GM19468 (cell line): ENCODE measurements at regions not wholly inside any gene's neighbourhood (a gene's known extent, or its start where the extent isn't known, plus 50 kb on each side); places are given as distances from the start of the nearest gene placed in this dataset.
"Not testable (repeated sequence)": the region's sequence is repeated elsewhere in the genome, so short reads cannot be mapped to it uniquely, and the experiment has no call there.

Experiments used
- ATAC-seq: cut with Tn5 transposase; IDR thresholded peaks from one replicate; pipeline ENCODE4 v1.9.1; 2021; ENCODE audit warnings: mild to moderate bottlenecking, moderate library complexity, moderate number of reproducible peaks; ENCODE audit not compliant: unreplicated experiment; ENCODE audit errors: extremely low read depth

DNA sequence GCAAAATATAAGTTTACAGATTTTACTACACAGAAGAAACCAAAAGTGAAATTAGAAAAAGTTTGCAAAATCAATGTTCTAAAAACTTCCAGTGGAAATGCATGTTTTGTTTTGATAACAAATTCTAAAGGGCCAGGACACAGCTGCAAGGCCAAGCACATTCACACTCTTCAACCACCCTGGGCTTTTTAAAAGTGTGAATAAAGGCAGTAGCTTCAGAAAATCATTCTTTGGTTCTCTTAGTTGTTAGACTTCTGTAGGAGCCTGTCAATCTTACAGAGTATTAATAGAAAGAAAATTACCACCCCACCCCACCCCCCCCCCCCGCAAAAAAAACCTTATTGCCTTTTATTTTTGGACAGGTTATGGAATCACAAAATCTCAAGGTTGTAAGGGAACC lies 105.2 kb upstream of the EGLN3 start:
- no peak for ATAC-seq

DNA sequence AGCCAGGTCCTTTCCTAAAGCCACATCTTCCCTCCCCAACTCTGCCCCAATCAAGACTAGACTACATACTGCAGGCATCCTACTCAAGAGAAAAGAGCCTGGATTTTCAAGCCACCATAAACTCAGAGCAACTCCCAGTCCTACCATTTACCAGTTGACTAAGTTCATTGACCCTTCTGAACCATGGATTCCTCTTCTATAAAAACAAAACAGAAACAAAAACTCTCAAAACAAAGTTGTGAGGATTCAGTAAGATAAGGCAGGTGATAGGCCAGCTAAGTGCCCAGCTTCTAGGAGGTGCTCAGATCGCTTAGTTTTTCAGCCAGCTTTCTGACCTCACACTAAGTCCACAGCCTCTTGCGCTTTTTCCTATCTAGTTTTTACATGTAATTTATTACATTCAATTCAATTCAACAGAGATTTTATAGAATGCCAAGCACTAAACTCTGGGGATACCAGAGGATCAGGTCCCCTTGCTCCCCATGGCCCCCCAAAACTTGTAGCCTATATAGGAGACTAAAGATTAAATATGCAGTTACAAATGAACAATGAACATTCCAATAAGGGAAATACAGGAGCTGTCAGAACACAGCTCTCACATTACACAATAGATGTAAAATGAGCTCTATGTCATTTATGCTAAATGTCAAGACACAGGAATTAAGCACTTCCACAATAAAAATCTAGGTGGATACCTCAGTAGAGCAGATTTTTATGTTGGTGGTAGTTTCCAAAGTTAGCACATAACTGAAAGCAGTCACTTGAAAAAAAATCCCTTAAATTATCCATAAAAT lies 104.5 kb upstream of the EGLN3 start:
- no peak for ATAC-seq

DNA sequence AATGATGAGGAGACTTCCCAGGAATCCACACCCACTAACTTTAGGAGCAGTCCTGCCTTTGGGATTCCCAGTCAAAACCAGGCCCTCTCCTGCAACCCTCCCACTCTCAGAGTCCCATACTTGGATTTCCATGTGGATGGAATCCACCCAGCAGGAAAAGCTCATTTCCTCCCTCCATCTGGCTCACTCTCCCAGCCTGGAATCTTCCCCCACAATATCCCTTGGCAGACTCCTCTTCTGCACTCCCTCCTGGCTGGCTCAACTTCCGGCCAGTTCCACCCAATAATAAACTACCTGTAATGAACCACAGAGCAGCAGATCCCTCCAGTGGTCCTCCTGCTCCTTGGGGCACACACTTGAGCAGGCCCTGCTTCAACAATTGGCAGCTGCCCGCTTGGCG lies 102.8 kb upstream of the EGLN3 start:
- no peak for ATAC-seq

DNA sequence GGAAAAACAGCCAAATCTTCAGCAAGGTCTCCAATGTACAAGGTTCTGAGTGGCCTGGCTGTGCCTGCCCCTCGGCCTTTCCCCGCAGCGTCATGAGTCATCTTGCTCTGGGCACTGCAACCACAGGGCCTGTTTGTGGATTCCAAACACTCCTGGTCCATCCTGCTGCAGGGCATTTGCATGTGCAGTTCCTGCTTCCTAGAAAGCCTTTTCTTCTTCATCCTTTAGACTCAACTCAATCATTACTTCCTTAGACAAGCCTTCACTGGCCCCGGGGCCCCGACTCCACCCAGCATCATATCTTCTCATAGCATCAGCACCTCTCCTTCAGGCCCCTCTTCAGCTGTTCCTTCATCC lies 101.8 kb upstream of the EGLN3 start:
- no peak for ATAC-seq

DNA sequence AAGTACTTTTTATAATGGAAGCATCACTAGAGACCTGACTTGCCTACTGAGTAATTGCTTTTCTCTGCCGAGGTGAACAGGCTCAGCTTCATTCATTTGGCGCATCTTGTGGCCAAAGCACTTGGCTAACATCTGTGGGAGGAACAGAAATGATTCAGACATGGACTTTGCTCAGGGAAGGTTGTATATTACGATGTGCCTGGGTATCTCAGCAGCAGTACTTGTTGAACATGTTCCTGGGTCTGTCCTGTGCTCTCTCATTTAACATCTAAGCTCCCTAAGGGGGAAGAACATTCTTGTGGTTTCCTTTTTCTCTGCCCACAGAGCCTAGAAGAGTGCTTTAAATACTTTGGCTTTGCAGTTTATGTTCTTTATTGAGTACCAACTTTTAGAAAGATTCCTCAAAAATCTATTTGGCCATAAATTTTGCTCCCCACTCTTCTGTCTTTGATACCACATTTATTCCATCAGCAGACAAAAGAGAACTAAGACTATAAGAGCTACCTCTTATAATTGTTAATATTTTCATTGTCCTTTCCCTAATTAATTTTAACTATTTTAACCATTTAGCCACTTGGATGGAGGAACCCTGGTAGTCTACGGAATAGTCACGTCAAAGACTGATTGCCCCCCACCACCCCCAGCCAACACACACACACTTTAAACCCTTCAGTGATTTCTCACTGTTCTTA lies 101.2 kb upstream of the EGLN3 start:
- no peak for ATAC-seq

DNA sequence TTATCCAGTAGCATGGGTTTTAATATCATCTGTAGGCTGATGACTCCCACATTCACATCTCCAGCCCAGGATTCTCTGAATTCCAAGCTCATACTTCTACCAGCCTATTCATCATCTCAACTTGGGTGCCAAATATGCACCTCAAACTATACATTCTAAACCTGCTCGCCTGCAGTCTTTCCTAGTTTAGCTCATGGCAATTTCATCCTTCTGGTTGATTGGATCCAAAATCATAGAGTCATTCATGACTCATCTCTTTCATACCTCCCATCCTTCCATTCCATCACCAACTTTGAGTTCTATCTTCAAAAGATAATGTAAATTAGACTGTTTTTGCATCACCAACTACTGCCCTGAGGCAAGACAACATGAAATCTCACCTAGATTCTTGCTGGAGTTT lies 99.7 kb upstream of the EGLN3 start:
- ATAC-seq = no peak

DNA sequence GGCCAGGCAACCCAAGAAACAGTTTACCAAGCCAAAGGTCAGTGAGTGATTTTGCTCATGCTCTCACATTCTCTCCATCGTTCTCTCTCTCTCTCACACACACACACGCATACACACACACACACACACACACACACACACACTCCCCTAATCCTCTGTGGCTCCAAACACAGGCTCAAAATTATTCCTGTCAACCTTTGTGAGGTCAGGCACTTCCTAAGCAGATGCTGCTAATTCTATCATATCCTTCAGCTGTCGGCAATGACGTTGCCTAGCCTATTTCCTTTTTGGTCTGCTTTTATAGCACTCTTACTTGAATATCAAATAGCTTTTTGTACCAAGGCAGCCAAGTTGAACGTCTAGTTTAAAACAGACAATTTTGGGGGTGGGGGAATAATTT lies 98.9 kb upstream of the EGLN3 start:
- no peak for ATAC-seq

DNA sequence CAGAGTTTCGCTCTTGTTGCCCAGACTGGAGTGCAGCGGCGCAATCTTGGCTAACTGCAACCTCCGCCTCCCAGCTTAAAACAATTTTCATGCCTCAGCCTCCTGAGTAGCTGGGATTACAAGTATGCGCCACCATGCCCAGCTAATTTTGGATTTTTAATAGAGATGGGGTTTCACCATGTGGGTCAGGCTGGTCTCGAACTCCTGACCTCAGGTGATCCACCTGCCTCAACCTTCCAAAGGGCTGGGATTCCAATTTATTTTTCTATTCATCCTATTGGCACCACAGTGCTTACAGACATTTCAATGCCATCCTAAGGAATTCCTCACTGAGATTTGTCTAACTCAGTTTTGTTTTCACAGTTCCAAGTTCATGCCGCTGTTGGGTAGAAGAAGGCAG lies 98.3 kb upstream of the EGLN3 start:
- not testable (repeated sequence) for ATAC-seq

DNA sequence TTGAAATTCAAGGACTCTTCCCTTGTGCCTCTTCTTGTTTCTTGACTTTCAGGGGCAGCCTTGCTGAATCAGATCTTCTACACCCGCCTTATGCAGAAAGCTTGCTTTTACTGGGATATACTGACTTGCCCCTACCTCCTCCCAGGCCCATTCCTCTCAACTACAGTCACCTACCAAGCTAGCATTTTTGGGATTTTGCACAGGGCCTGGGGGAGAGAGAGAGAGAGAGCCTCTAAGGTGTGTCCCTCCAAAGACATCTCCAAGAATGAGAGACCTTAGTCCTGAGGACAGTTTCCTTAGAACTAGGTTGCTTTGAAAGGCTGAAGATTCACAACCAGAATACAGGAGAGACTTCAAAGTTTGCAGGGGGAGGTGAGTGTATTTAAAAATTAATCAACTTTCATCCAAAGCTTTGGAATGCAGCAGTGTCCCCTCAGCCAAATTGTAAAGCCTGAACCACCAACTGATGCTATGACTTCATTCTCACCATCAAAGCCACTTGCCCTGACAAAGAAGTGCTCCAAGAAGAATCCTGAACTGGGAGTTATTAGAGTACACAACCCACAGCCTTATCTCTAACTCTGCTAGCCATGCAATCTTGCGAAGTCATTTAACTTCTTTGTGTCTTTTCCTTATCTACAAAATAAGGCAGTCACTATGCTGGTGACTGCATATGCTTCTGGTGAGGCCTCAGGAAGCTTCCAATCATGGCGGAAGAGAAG lies 96.1 kb upstream of the EGLN3 start:
- no peak for ATAC-seq

DNA sequence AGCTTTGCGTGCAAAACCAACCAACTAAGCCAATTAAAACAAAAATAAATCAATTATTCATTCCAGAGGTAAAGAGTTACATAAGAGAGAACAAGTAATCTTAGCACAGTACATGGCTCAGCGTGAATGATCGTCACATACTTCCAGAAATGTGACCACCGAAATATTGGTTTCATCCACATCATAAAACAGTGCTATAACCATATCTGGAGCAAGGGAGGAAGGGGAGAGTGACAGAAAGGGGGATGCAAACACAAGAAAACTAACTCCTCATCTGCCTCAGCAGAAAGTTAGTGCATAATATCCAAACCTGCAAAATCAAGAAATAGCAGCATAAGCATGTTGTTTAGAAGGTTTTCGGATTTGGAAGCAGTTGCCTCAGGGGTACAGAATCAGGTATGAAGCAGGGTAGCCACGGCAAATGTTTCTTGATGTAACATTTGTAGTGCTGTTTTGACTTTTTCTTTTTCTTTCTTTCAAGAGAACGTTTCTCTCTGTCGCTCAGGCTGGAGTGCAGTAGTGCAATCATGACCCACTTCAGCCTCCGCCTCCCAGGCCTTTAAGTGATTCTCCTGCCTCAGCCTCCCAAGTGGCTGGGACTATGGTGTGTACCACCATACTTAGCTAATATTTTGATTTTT lies 93.9 kb upstream of the EGLN3 start:
- ATAC-seq = no peak

DNA sequence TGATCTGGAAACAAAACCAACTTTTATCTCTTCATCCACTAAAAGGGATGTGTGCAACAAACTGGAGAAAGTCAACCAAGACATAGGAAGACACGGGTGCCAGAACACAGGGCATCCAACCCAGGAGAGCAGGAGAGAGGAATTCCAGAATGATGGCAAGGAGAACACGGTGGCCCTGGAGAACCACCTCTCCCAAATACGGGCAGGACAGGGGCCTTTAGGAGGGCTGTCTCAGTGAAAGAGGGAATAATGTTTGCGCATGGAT lies 93.4 kb upstream of the EGLN3 start:
- ATAC-seq = no peak

DNA sequence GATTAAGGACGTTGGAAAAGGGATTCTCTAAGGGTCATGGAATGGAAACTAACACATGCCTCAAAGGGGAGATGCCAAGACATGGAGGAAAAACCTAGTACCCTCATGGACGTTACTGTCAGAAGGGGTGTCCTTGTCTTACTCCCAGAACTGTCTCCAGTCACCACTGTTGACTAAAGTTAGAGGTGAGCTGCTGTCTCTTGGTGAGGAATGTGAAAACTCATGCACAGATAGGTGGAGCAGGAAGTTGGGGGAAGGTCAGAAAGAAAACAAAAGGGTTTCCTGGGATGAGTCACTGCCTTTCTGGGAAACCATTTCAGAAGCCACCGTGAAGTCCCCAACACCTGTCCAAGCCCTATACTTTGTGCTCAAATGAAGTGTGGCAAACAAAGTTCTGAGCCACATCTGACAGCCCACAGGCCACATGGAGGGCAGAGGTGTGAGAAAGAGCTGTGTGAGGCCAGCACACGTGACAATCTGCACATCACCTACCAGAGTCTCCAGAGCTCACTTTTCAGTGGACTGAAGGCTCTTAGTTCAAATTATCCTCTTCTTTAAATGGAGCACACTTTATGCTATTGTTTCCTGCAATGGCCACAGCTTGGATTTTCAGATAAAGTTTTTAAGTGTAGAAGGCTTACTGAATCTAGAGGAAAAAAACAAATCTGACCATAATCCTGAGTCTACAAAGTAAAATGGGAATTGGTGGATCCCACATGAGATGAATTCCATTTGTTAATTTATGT lies 92.9 kb upstream of the EGLN3 start:
- ATAC-seq = peak; percentile 75

DNA sequence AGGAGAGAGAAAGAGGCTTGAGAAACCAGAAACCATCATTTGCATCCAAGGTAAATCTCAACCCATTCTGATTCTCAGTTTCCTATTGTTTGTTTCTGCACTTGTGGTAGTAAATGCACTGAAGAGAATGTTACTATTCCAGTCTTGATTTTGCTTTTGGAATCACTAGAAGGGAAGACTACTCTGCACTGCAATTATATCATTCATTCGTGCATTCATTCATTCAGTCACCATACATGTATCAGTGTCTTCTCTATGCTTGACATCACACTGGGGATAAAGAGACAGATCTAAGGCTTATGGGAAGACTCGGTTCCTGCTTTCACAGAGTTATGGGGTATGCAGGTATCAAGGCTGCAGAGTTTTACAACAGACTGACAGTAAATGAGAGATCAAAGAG lies 90.3 kb upstream of the EGLN3 start:
- no peak for ATAC-seq

DNA sequence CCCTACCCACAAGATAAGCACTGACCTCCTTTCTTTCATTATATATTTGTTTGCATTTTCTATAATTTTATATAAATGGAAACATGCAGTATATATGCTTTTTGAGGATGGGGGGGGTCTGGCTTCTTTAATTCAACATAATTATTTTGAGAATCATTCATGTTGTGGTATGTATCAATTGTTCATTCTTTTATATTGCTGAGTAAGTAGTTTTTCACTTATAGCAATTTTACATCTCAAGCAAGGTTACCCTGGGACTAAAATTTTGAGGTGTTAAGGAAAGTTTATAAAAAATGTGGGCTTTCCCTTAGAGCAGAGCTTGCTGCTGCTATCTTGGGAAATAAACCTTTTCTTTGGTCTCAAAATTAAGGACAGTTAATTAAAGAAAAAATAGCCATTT lies 89.9 kb upstream of the EGLN3 start:
- ATAC-seq = no peak

DNA sequence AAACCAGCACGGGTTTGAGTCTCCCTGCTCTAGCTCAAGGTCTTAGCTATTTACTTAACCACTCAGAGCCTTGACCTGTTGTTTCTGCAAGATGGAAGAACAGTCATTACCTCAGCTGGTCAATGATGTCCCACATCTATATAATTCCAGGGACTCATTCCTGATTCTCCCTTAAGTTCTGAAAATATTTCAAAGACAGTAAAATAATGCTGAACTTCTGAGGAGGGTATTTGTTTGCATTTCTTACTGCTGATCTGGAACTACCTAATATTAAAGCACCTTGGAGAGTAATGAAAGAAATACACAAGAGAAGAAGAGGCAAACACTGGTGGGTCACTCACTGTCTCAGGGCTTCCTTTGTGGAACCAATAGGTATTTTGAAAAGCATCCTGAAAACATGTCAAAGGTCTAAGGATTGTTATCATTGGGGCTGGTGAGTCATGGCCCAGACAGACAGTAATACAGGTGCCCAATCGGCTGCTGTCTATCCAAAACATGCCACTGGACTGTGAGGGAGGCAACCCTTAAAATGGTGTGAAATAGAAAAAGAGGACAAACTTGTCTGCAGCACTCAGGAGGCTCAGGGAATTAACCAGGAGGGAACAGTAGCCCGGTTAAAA lies 88.7 kb upstream of the EGLN3 start:
- ATAC-seq = no peak

DNA sequence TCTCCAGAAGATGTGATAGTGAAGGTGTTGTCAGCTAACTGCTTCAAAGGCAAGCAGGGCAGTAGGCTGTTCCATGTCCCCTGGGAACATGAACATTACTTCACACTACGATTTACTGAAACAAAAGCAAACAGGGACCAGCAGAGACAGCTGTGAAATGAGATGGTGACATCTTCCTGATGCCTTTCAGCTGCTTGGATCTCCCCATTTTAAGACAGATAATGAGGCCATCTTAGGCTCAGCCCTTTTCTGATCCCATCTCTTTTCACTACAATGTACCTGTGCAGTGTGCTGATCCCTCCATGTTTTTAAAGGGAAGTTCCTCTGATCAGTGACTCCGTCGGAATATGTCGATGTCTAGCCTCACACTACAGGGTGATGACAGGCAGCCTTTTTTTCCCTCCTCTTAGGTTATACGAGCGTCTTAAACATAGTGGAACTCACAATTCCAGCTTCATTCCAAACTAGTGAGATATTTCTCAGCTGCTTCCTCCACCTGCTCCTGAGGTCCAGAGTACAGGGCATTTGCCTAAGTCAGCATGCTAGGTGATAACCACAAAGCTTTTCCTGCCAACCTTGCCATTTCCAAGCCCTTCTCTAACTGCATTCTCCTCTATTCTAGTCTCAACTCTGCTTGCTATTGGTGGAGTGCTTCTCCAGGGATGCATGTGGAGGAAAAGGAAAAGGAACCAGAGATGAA lies 87.6 kb upstream of the EGLN3 start:
- no peak for ATAC-seq

DNA sequence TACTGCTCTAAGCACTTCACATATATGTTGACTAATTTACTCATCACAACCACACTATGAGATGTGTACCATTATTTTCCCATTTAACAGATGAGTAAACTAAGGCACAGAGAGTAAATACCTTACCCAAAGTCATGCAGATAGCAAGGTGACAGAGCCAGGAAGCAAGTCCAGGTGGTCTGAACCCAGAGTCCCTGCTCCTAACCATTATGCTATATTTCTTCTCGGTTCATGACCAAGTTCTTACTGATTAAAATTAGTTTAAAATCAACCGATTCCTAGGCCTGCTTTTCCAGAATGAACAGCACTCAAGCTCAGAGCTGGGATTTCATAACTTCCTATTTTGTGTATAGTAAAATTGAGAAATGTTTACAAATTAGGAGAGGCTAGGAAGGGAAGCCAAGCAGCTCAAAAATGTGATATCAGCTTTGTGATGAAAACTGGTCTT lies 85.5 kb upstream of the EGLN3 start:
- no peak for ATAC-seq

DNA sequence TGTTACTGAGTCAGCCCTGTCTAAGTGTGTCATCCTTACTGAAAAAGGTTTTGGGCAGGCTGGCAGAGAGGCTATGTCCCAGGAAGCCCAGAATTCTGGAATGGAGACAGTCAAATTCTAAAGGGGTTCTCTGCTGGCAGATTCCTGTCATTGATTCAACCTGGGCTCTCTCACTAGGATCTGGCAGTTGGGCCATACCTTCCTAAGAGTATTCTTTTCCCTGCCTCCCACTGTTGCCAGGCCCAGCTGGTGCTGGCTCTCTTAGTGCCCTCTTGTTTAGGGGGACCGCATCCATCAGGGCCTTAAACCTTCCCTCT lies 85.0 kb upstream of the EGLN3 start:
- ATAC-seq = no peak

DNA sequence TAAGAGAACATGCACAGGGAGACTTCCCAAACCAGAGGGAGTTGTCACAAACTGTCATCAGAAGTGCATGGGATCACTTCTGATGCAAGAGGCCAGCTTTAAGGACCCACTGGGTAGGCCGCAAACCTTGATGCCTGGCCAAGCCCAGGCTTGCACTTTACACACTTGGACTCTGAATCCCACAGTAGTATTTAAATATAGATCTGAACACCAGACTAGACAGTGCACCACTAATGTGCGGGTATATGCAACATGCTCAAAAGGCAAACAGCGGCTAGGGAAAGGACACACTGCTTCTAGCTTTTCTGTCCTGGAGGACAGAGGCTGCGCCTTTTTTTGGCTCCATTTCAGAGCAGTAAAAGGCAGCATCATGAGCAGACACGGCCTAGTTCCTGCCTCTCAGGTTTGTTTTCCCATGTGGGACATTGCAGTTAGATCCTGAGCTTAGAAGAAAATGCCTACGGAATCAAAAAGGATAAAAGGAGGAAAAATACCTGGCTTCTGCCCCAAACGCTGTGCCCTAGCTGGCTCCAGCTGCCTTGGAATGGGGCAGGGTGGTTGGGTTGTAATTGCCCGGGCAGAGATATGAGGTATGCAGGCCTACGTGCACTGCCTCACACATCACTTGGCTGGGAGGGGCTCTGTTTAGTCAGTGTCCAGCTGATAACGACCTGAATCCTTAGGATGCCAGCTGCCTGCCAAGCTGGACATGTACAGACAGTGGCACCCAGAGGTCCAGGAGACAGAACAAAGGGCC lies 84.5 kb upstream of the EGLN3 start:
- ATAC-seq = no peak
